NCI-H226 (cell line): ENCODE measurements at regions not wholly inside any gene's neighbourhood (a gene's known extent, or its start where the extent isn't known, plus 50 kb on each side); places are given as distances from the start of the nearest gene placed in this dataset.

ENCODE experiments used
- DNase-seq: peaks from one replicate; pipeline ENCODE4 v3.0.0-alpha.2; 2015

GRCh38 chr11:119519796-119520195, 96.8 kb upstream of the THY1 start:
- no peak for DNase-seq

GRCh38 chr11:119518746-119519730, 96.1 kb upstream of the THY1 start:
- DNase-seq = no peak

GRCh38 chr11:119515771-119516400, 92.9 kb upstream of the THY1 start:
- no peak for DNase-seq

- DNase-seq = no peak
Measured at GRCh38 chr11:119513806-119514170, 90.8 kb upstream of the THY1 start.

- no peak for DNase-seq
Measured at GRCh38 chr11:119513131-119513805, 90.3 kb upstream of the THY1 start.

- no peak for DNase-seq
Measured at GRCh38 chr11:119512369-119512768, 89.4 kb upstream of the THY1 start.

- DNase-seq = no peak
Measured at GRCh38 chr11:119511614-119512306, 88.8 kb upstream of the THY1 start.

GRCh38 chr11:119509969-119510401, 87.0 kb upstream of the THY1 start:
- DNase-seq = peak; percentile 90

- DNase-seq = peak; percentile 19
Measured at GRCh38 chr11:119509282-119509841, 86.4 kb upstream of the THY1 start.

GRCh38 chr11:119506436-119506835, 83.5 kb upstream of the THY1 start:
- DNase-seq = no peak

- DNase-seq = no peak
Measured at GRCh38 chr11:119505861-119506260, 82.9 kb upstream of the THY1 start.

- no peak for DNase-seq
Measured at GRCh38 chr11:119505071-119505470, 82.1 kb upstream of the THY1 start.

- DNase-seq = no peak
Measured at GRCh38 chr11:119504371-119504770, 81.4 kb upstream of the THY1 start.

GRCh38 chr11:119501777-119502405, 78.9 kb upstream of the THY1 start:
- no peak for DNase-seq

GRCh38 chr11:119497717-119498116, 74.7 kb upstream of the THY1 start:
- no peak for DNase-seq

GRCh38 chr11:119496997-119497396, 74.0 kb upstream of the THY1 start:
- no peak for DNase-seq

GRCh38 chr11:119496469-119496868, 73.5 kb upstream of the THY1 start:
- no peak for DNase-seq

- peak; percentile 18 for DNase-seq
Measured at GRCh38 chr11:119493712-119494111, 70.7 kb upstream of the THY1 start.

- DNase-seq = no peak
Measured at GRCh38 chr11:119491753-119492510, 69.0 kb upstream of the THY1 start.

GRCh38 chr11:119490253-119491006, 67.5 kb upstream of the THY1 start:
- DNase-seq = no peak

GRCh38 chr11:119489087-119489486, 66.1 kb upstream of the THY1 start:
- DNase-seq = no peak
